Cardiac fibroblast (primary cell): ENCODE measurements at regions not wholly inside any gene's neighbourhood (a gene's known extent, or its start where the extent isn't known, plus 50 kb on each side); places are given as distances from the start of the nearest gene placed in this dataset.
"Not testable (repeated sequence)": the region's sequence is repeated elsewhere in the genome, so short reads cannot be mapped to it uniquely, and the experiment has no call there.

ENCODE experiments used
- DNase-seq, 2 donors: peaks; one replicate each; pipeline versions ENCODE4 v3.0.0 to v3.0.0-alpha.2; 2010; ENCODE audit warnings: low read depth in 2 of 2
- H3K4me3 ChIP-seq, 2 donors: replicated peaks in 1 of 2; 1 replicate in 1 of 2; 2 replicates in 1 of 2; pipeline ENCODE4 v1.5.1; 2011; ENCODE audit warnings: low read depth in 2 of 2, low read length in 2 of 2, mild to moderate bottlenecking in 2 of 2, moderate library complexity in 1 of 2
- TF ChIP-seq, protein P1 (sequence below): IDR thresholded peaks from one replicate; pipeline ENCODE4 v1.5.1; 2011; ENCODE audit warnings: low read depth, mild to moderate bottlenecking, low read length, inconsistent platforms

DNA sequence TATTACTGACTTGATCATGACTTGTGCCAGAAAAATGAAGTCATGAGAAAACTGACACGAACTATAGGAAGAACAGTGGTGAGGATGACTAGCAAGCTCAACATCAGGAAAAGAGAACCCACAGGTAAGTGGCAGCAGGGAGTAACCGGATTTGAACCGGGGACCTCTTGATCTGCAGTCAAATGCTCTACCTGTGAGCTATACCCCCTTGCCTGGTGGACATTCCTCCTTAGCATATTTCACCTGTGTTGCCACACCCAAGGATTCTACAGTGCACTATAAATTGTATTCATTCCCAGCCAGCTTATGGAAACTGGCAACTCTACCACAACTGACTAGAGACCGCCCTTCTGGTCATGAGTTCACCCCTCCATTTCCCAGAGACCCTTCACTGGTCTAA is 97.5 kb upstream of the ZNF746 start:
- no peak for DNase-seq
- TF ChIP-seq, protein P1, sequence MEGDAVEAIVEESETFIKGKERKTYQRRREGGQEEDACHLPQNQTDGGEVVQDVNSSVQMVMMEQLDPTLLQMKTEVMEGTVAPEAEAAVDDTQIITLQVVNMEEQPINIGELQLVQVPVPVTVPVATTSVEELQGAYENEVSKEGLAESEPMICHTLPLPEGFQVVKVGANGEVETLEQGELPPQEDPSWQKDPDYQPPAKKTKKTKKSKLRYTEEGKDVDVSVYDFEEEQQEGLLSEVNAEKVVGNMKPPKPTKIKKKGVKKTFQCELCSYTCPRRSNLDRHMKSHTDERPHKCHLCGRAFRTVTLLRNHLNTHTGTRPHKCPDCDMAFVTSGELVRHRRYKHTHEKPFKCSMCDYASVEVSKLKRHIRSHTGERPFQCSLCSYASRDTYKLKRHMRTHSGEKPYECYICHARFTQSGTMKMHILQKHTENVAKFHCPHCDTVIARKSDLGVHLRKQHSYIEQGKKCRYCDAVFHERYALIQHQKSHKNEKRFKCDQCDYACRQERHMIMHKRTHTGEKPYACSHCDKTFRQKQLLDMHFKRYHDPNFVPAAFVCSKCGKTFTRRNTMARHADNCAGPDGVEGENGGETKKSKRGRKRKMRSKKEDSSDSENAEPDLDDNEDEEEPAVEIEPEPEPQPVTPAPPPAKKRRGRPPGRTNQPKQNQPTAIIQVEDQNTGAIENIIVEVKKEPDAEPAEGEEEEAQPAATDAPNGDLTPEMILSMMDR, result no peak
- H3K4me3 ChIP-seq, result no peak overlapping the region

DNA sequence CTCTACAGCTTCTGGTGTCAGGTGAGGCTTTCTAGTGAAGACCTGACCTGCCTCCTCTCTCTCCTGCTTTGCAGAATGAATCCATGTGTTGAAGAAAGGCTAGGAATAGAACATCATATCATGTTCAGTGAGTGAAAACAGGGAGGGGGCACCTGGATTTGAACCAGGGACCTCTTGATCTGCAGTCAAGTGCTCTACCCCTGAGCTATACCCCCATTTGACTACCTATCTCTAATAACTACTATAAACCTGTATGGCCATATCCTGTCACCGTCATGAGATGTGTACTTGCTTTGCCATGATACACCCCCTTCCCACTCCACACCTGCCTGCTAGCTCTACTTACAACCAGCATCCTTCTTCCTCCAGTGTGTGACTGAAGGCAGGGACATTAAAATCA is 91.3 kb upstream of the ZNF746 start:
- DNase-seq, result no peak
- H3K4me3 ChIP-seq, result no peak overlapping the region
- TF ChIP-seq, protein P1, result no peak

DNA sequence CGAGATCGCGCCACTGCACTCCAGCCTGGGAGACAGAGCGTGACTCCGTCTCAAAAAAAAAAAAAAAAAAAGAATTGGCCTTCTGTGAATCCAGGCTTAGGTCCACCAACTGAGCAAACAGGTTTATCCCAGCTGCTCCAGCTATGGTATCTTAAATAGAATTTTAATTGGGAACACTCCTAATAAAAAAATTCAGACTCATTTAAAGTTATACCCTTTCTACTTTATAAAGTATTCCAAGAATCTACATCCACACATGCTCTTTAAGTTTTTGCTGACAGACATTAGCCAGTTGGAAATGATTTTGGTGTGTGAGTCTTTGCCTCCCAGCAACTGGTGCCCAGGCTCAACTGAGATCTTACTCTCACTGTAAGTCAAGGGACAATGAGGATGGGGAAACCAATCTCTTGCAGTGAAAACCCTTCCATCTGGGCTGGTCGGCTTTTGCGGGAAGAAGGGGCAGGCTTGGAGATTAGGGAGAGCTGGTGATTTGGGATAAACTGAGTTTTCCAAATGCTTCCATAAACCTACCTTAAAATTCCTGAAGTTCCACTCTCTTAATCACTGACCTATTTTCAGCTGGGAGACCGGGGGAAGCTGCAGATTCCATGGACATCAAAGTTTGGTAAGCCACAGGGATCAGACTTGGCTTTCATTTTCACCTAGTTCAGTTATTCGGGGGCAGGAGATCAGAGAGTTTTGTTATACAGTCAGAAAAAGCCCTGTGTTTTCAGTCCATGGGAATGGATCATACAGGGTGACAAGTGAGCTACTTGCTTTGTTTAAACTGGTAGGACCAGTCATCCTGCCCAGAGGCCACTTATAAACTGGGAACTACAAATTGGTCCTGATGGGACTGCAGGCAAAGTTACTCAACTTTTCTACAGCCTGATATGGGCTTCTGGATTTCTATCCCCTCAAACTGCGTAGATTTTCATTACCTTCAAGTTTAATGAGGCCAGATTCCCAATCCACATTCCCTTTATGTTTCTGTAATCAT is 89.3 kb upstream of the ZNF746 start:
- TF ChIP-seq, protein P1, result no peak
- no peak for DNase-seq
- no peak overlapping the region for H3K4me3 ChIP-seq

DNA sequence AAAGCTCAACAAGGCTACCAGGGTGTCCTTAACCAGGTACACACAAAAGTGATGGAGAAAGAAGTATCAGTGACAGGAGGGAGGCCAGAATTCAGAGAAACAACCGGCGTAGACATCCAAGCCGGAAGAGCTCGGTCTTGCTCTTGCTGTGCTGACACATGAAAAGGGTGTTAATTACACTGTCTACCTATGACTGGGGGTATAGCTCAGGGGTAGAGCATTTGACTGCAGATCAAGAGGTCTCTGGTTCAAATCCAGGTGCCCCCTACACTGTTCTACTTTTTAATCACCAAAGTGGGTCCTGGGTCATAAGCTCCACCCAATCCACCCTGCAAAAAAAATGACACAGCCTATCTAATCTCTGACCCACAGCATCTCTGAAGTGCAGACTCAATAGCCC is 86.9 kb upstream of the ZNF746 start:
- no peak for DNase-seq
- TF ChIP-seq, protein P1, result no peak
- no peak overlapping the region for H3K4me3 ChIP-seq

DNA sequence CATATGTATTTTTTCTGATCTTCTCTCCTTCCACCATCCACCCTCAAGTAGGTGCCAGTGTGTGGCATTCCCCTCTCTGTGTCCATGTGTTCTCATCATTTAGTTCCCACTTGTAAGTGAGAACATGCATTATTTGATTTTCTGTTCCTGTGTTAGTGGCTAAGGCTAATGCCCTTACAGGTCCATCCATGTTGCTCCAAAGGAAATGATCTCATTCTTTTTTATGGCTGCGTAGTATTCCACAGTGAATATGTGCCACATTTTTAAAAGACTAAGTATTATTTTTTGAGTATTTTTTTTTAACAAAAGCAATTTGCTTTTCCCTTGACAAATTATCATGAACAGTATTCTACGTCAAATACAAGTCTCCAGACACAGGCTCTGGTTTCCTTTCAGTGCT is 86.4 kb upstream of the ZNF746 start:
- no peak overlapping the region for H3K4me3 ChIP-seq
- TF ChIP-seq, protein P1, result no peak
- no peak for DNase-seq

DNA sequence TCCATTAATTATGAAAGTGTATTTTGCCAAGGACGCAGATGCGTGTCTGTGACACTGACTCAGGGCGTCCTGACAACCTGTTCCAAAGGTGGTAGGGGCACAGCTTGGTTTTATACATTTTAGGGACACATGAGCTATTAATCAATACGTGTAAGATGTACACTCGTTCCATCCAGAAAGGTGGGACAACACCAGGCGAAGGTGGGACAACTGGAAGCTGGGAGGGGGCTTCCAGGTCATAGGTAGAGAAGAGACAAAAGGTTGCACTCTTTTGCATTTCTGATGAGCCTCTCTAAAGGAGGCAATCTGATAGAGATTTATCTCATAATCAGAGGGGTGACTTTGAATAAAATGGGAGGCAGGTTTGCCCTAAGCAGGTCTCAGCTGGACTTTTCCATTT is 82.7 kb upstream of the ZNF746 start:
- no peak for DNase-seq
- TF ChIP-seq, protein P1, result no peak
- H3K4me3 ChIP-seq, result no peak overlapping the region

DNA sequence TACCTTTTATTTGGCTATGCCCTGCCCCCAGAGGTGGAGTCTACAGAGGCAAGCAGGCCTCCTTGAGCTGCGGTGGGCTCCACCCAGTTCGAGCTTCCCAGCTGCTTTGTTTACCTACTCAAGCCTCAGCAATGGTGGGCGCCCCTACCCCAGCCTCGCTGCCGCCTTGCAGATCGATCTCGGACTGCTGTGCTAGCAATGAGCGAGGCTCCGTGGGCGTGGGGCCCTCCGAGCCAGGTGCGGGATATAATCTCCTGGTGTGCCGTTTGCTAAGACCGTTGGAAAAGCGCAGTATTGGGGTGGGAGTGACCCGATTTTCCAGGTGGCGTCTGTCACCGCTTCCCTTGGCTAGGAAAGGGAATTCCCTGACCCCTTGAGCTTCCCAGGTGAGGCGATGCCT is 81.8 kb upstream of the ZNF746 start:
- H3K4me3 ChIP-seq, DNase-seq: not testable (repeated sequence)

DNA sequence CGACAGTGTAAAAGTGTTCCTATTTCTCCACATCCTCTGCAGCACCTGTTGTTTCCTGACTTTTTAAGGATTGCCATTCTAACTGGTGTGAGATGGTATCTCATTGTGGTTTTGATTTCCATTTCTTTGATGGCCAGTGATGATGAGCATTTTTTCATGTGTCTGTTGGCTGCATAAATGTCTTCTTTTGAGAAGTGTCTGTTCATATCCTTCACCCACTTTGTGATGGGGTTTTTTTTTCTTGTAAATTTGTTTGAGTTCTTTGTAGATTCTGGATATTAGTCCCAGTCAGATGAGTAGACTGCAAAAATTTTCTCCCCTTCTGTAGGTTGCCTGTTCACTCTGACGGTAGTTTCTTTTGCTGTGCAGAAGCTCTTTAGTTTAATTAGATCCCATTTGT is 76.8 kb upstream of the ZNF746 start:
- DNase-seq, H3K4me3 ChIP-seq: not testable (repeated sequence)
